GM18907 (cell line): ENCODE measurements at regions not wholly inside any gene's neighbourhood (a gene's known extent, or its start where the extent isn't known, plus 50 kb on each side); places are given as distances from the start of the nearest gene placed in this dataset.
A peak's percentile ranks its signal among the peaks of the same experiment; 100 is the strongest.

Source experiments
- ATAC-seq: cut with Tn5 transposase; IDR thresholded peaks from one replicate; pipeline ENCODE4 v1.9.1; 2021; ENCODE audit warnings: mild to moderate bottlenecking, moderate library complexity; ENCODE audit not compliant: unreplicated experiment

- no peak for ATAC-seq
These were observed 519.8 kb downstream of the GBA3 start for GRCh38 chr4:23212558-23212957.

- no peak for ATAC-seq
These were observed 514.3 kb downstream of the GBA3 start for GRCh38 chr4:23207059-23207458.

- no peak for ATAC-seq
These were observed 510.0 kb downstream of the GBA3 start for GRCh38 chr4:23202712-23203247.

GRCh38 chr4:23194751-23195150 is 502.0 kb downstream of the GBA3 start:
- ATAC-seq = no peak

GRCh38 chr4:23174179-23174578 is 481.4 kb downstream of the GBA3 start:
- ATAC-seq = no peak

- ATAC-seq = no peak
These were observed 479.2 kb downstream of the GBA3 start for GRCh38 chr4:23171976-23172375.

GRCh38 chr4:23169608-23170311 is 477.0 kb downstream of the GBA3 start:
- ATAC-seq = no peak

GRCh38 chr4:23166919-23167318 is 474.2 kb downstream of the GBA3 start:
- ATAC-seq = no peak

- no peak for ATAC-seq
These were observed 473.7 kb downstream of the GBA3 start for GRCh38 chr4:23166407-23166806.

- ATAC-seq = no peak
These were observed 472.9 kb downstream of the GBA3 start for GRCh38 chr4:23165669-23166068.

- ATAC-seq = no peak
These were observed 471.1 kb downstream of the GBA3 start for GRCh38 chr4:23163647-23164436.

GRCh38 chr4:23162275-23162674 is 469.5 kb downstream of the GBA3 start:
- no peak for ATAC-seq

- no peak for ATAC-seq
These were observed 469.1 kb downstream of the GBA3 start for GRCh38 chr4:23161787-23162186.

GRCh38 chr4:23153076-23153475 is 460.3 kb downstream of the GBA3 start:
- ATAC-seq = no peak

- ATAC-seq = no peak
These were observed 457.1 kb downstream of the GBA3 start for GRCh38 chr4:23149815-23150214.

GRCh38 chr4:23144707-23145106 is 452.0 kb downstream of the GBA3 start:
- ATAC-seq = no peak

- peak; percentile 79 for ATAC-seq
These were observed 443.3 kb downstream of the GBA3 start for GRCh38 chr4:23135792-23136645.

- ATAC-seq = no peak
These were observed 441.6 kb downstream of the GBA3 start for GRCh38 chr4:23134331-23134730.

- no peak for ATAC-seq
These were observed 438.1 kb downstream of the GBA3 start for GRCh38 chr4:23130845-23131244.

- ATAC-seq = no peak
These were observed 432.4 kb downstream of the GBA3 start for GRCh38 chr4:23125118-23125517.
